RWPE2 (cell line): ENCODE measurements at regions not wholly inside any gene's neighbourhood (a gene's known extent, or its start where the extent isn't known, plus 50 kb on each side); places are given as distances from the start of the nearest gene placed in this dataset.
"Not testable (repeated sequence)": the region's sequence is repeated elsewhere in the genome, so short reads cannot be mapped to it uniquely, and the experiment has no call there.

Experiments
- ATAC-seq: fragments of 200-7000 bp; cut with Tn5 transposase; 3 replicates; pipeline ENCODE4 v1.9.1; 2021; ENCODE audit warnings: low read depth
- DNase-seq: peaks from one replicate; pipeline ENCODE4 v3.0.0-alpha.2; 2020; ENCODE audit warnings: low spot score
- H3K27ac ChIP-seq: fragments of 450-650 bp; 2 replicates; pipeline ENCODE4 v1.5.1; 2017; ENCODE audit warnings: mild to moderate bottlenecking; ENCODE audit not compliant: poor library complexity, severe bottlenecking
- H3K27me3 ChIP-seq: fragments of 250-450 bp; sonication (Bioruptor Pico); 2 replicates; pipeline ENCODE4 v1.5.1; 2021; ENCODE audit warnings: mild to moderate bottlenecking, moderate library complexity; ENCODE audit not compliant: insufficient read depth, poor library complexity, severe bottlenecking
- H3K36me3 ChIP-seq: fragments of 250-450 bp; sonication (Bioruptor Pico); 2 replicates; pipeline ENCODE4 v1.5.1; 2020; ENCODE audit warnings: low read depth, mild to moderate bottlenecking, moderate library complexity
- H3K4me1 ChIP-seq: fragments of 250-450 bp; sonication (Bioruptor Pico); 2 replicates; pipeline ENCODE4 v1.5.1; 2021; ENCODE audit warnings: mild to moderate bottlenecking, moderate library complexity; ENCODE audit not compliant: insufficient read depth, poor library complexity, severe bottlenecking
- H3K4me3 ChIP-seq: fragments of 250-450 bp; sonication (Bioruptor Pico); 2 replicates; pipeline ENCODE4 v1.5.1; 2021; ENCODE audit warnings: mild to moderate bottlenecking, moderate library complexity; ENCODE audit not compliant: severe bottlenecking
- H3K9me3 ChIP-seq: fragments of 250-450 bp; sonication (Bioruptor Pico); 2 replicates; pipeline ENCODE4 v1.5.1; 2021; ENCODE audit warnings: mild to moderate bottlenecking, moderate library complexity; ENCODE audit not compliant: severe bottlenecking
- TF ChIP-seq, protein P1 (sequence below): fragments of 450-650 bp; IDR thresholded peaks from one replicate; pipeline ENCODE4 v1.5.1; 2017; ENCODE audit warnings: mild to moderate bottlenecking, moderate library complexity; ENCODE audit not compliant: poor library complexity, severe bottlenecking

DNA sequence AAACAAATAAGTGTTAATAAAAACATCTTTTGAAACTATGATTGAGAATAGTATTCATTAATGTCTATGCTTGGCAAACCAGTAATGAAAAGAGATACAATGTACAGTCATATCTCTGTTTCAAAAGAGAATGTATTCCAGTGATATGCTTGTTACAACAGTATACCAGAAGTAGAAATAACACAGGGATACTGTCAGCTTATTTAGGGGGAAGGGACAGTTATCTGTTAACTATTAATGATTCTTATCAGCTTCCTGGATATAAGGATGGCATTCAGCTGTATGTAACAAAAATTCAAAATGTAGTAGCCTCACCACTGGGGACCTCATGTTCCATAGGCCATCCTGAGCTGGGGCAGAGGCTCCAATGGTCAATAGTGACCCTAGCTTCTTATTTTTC is 103.8 kb upstream of the TBX18 start:
- Histone ChIP-seq H3K4me3 (no peak overlapping the region), H3K27ac (no peak overlapping the region), H3K4me1 (peaks cover 27% of the 10 kb centered on the region), H3K9me3 (no peaks in the 10 kb centered on the region), H3K36me3 (no peaks in the 10 kb centered on the region), H3K27me3 (no peaks in the 10 kb centered on the region)
- TF ChIP-seq, protein P1, sequence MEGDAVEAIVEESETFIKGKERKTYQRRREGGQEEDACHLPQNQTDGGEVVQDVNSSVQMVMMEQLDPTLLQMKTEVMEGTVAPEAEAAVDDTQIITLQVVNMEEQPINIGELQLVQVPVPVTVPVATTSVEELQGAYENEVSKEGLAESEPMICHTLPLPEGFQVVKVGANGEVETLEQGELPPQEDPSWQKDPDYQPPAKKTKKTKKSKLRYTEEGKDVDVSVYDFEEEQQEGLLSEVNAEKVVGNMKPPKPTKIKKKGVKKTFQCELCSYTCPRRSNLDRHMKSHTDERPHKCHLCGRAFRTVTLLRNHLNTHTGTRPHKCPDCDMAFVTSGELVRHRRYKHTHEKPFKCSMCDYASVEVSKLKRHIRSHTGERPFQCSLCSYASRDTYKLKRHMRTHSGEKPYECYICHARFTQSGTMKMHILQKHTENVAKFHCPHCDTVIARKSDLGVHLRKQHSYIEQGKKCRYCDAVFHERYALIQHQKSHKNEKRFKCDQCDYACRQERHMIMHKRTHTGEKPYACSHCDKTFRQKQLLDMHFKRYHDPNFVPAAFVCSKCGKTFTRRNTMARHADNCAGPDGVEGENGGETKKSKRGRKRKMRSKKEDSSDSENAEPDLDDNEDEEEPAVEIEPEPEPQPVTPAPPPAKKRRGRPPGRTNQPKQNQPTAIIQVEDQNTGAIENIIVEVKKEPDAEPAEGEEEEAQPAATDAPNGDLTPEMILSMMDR, result no peak
- no peak for DNase-seq
- no peak for ATAC-seq

DNA sequence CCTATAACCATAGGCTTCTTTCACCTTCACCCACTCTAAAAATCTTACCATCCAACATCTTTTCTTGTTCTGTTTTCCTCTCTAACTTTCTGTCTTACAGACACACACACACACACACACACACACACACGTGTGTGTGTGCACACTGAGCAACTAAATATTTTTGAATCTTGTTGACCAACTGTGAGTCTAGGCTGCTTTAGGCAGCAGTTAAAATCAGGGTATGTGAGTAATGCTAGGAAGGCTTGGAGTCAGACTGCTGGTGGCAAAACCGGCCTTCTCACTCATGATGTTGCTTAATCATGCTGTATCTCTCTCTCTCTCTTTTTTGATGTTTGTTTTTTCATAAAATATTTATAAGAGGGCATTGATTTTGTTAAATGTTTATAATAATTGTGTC is 103.1 kb upstream of the TBX18 start:
- DNase-seq, result no peak
- TF ChIP-seq, protein P1, result no peak
- H3K27me3 ChIP-seq, result no peaks in the 10 kb centered on the region
- no peaks in the 10 kb centered on the region for H3K9me3 ChIP-seq
- H3K27ac ChIP-seq, result no peak overlapping the region
- H3K4me1 ChIP-seq, result peaks cover 23% of the 10 kb centered on the region
- ATAC-seq, result peak; percentile 81
- no peak overlapping the region for H3K4me3 ChIP-seq
- H3K36me3 ChIP-seq, result no peaks in the 10 kb centered on the region

DNA sequence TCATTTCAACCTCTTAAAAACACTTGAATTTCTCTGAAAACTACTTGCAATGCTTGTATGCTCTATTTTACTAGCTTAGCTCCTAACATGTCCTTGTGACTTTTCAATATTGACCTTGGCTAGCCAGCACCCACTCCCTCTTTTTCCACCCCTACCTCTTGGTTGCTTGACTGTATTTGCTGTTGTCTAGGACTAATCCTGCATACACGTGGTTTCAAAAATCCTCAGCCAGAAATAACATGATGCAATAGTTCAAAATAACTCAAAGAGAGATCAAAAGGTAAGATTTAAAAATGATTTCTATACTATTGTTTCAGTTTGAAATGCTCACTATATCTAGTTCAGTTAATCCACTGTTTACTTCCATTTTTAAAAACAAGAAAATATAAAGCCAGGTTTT is 102.3 kb upstream of the TBX18 start:
- Histone ChIP-seq H3K4me1 (peaks cover 16% of the 10 kb centered on the region), H3K36me3 (no peaks in the 10 kb centered on the region), H3K9me3 (no peaks in the 10 kb centered on the region), H3K4me3 (no peak overlapping the region), H3K27me3 (no peaks in the 10 kb centered on the region), H3K27ac (no peak overlapping the region)
- no peak for DNase-seq
- ATAC-seq, result no peak
- TF ChIP-seq, protein P1, result no peak

DNA sequence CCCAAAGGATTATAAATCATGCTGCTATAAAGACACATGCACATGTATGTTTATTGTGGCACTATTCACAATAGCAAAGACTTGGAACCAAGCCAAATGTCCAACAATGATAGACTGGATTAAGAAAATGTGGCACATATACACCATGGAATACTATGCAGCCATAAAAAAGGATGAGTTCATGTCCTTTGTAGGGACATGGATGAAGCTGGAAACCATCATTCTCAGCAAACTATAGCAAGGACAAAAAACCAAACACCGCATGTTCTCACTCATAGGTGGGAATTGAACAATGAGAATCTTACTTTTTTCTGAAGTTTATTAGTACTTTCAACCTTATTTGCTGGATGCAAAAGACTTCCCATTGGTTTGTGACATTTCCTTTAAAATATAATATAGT is 101.0 kb upstream of the TBX18 start:
- not testable (repeated sequence) for H3K27ac ChIP-seq, H3K27me3 ChIP-seq, DNase-seq, ATAC-seq, H3K4me3 ChIP-seq, H3K9me3 ChIP-seq, H3K36me3 ChIP-seq
- H3K4me1 ChIP-seq, result peaks cover 14% of the 10 kb centered on the region

DNA sequence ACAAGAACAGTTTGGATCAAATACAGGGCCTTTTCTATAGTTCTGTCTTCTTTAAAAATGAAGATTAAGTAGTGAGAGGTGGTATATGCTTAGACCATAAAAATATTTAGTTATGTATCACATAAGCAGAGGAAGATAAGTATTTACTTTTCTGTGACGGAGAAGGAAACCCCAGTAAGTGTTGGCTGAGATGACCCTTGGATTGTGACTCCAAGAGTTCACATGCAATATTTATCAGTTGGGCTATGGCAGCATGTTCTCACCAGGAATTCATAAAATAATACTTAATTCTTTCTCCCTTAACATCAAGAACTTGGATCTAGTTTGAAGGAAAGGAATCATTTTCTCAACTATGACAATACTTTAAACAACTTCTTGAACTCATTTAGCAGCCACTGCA is 98.4 kb upstream of the TBX18 start:
- ATAC-seq, result no peak
- Histone ChIP-seq H3K36me3 (no peaks in the 10 kb centered on the region), H3K4me1 (peaks cover 12% of the 10 kb centered on the region), H3K27ac (no peak overlapping the region), H3K4me3 (no peak overlapping the region), H3K9me3 (no peaks in the 10 kb centered on the region), H3K27me3 (no peaks in the 10 kb centered on the region)
- TF ChIP-seq, protein P1, result no peak
- no peak for DNase-seq
